B cell (primary cell): ENCODE measurements at regions not wholly inside any gene's neighbourhood (a gene's known extent, or its start where the extent isn't known, plus 50 kb on each side); places are given as distances from the start of the nearest gene placed in this dataset.

Experiments used
- CTCF ChIP-seq: fragments of 200-600 bp; IDR thresholded peaks from one replicate; pipeline ENCODE4 v1.8.0; 2022; ENCODE audit warnings: antibody characterized with exemption, mild to moderate bottlenecking
- EZH2 ChIP-seq: IDR thresholded peaks from 2 replicates; pipeline ENCODE4 v1.6.1; 2012; ENCODE audit warnings: borderline replicate concordance, low read depth, mild to moderate bottlenecking, moderate library complexity, low read length; ENCODE audit not compliant: insufficient read depth, poor library complexity, severe bottlenecking

- no peak for TF ChIP-seq CTCF
- no peak for TF ChIP-seq EZH2
Measured at GRCh38 chr18:51726614-51727013, 529.1 kb upstream of the MEX3C start.
